ENCODE measurements at regions not wholly inside any gene's neighbourhood (a gene's known extent, or its start where the extent isn't known, plus 50 kb on each side); places are given as distances from the start of the nearest gene placed in this dataset.

GRCh38 chr3:18481946-18482548 is 56.9 kb upstream of the SATB1 start:
- BruUV-seq (replicated peaks) = no TSS peak
- no peaks in the 10 kb centered on the region for H3K4me1 ChIP-seq (ENCODE audit: insufficient read depth, low read length, poor library complexity, severe bottlenecking)
- peaks cover 18% of the 10 kb centered on the region for H3K27me3 ChIP-seq (replicated peaks; ENCODE audit: insufficient read depth, low read depth, low read length, poor library complexity)
- intact Hi-C loops (cut with micrococcal nuclease; ENCODE audit: unreplicated experiment) = no loop called here
- DNase-seq (ENCODE audit: low spot score) = no peak
- no peak overlapping the region for H3K27ac ChIP-seq (ENCODE audit: low read depth, low read length, poor library complexity, severe bottlenecking)
- H3K9me3 ChIP-seq (ENCODE audit: low read depth, low read length, poor library complexity, severe bottlenecking) = no peaks in the 10 kb centered on the region
- no peak overlapping the region for H3K4me3 ChIP-seq (ENCODE audit: low read depth, low read length, poor library complexity, severe bottlenecking)
- TF ChIP-seq CTCF (conservative IDR thresholded peaks at IDR 0.05; ENCODE audit: low read depth, low read length) = no peak
- TF ChIP-seq EZH2 (IDR thresholded peaks at IDR 0.05; ENCODE audit: borderline replicate concordance, low read depth, low read length, poor library complexity, severe bottlenecking) = no peak
- H3K36me3 ChIP-seq (ENCODE audit: insufficient read depth, low read length, poor library complexity, severe bottlenecking) = no peaks in the 10 kb centered on the region
- POLR2A ChIA-PET (ENCODE audit: low non-redundant PET) = no interaction called here
- CTCF ChIA-PET = no interaction called here

- POLR2A ChIA-PET (ENCODE audit: low non-redundant PET) = no interaction called here
- intact Hi-C loops (cut with micrococcal nuclease; ENCODE audit: unreplicated experiment) = no loop called here
These were observed 52.5 kb upstream of the SATB1 start for GRCh38 chr3:18477620-18478019.

More at GRCh38 chr3:18477620-18478019, 52.5 kb upstream of the SATB1 start:
- no peaks in the 10 kb centered on the region for H3K36me3 ChIP-seq (ENCODE audit: insufficient read depth, low read length, poor library complexity, severe bottlenecking)
- CTCF ChIA-PET = no interaction called here
- H3K27me3 ChIP-seq (replicated peaks; ENCODE audit: insufficient read depth, low read depth, low read length, poor library complexity) = peaks cover 18% of the 10 kb centered on the region
- no peak for DNase-seq (ENCODE audit: low spot score)
- no peak overlapping the region for H3K4me3 ChIP-seq (ENCODE audit: low read depth, low read length, poor library complexity, severe bottlenecking)
- TF ChIP-seq CTCF (conservative IDR thresholded peaks at IDR 0.05; ENCODE audit: low read depth, low read length) (no peak), EZH2 (IDR thresholded peaks at IDR 0.05; ENCODE audit: borderline replicate concordance, low read depth, low read length, poor library complexity, severe bottlenecking) (no peak)
- H3K27ac ChIP-seq (ENCODE audit: low read depth, low read length, poor library complexity, severe bottlenecking) = no peak overlapping the region
- no peaks in the 10 kb centered on the region for H3K4me1 ChIP-seq (ENCODE audit: insufficient read depth, low read length, poor library complexity, severe bottlenecking)
- BruUV-seq (replicated peaks) = no TSS peak
- no peaks in the 10 kb centered on the region for H3K9me3 ChIP-seq (ENCODE audit: low read depth, low read length, poor library complexity, severe bottlenecking)
